ENCODE measurements at regions not wholly inside any gene's neighbourhood (a gene's known extent, or its start where the extent isn't known, plus 50 kb on each side); places are given as distances from the start of the nearest gene placed in this dataset.

- no peak for TF ChIP-seq CTCF (IDR thresholded peaks at IDR 0.05; ENCODE audit: low read depth, low read length)
- no peak for DNase-seq (ENCODE audit: low read depth, low spot score)
- no peak overlapping the region for H3K4me3 ChIP-seq (ENCODE audit: low read depth, low read length)
- in situ Hi-C loops (cut with HindIII; ENCODE audit: low sequenced_read_pairs): no loop called here
Measured at GRCh38 chr6:129967427-129967826, 51.0 kb upstream of the L3MBTL3 start.

GRCh38 chr6:129966125-129966524, 52.3 kb upstream of the L3MBTL3 start:
- no peak for DNase-seq (ENCODE audit: low read depth, low spot score)
- TF ChIP-seq CTCF (IDR thresholded peaks at IDR 0.05; ENCODE audit: low read depth, low read length): no peak
- in situ Hi-C loops (cut with HindIII; ENCODE audit: low sequenced_read_pairs): no loop called here
- no peak overlapping the region for H3K4me3 ChIP-seq (ENCODE audit: low read depth, low read length)

GRCh38 chr6:129965096-129965495, 53.3 kb upstream of the L3MBTL3 start:
- no peak overlapping the region for H3K4me3 ChIP-seq (ENCODE audit: low read depth, low read length)
- no peak for TF ChIP-seq CTCF (IDR thresholded peaks at IDR 0.05; ENCODE audit: low read depth, low read length)
- in situ Hi-C loops (cut with HindIII; ENCODE audit: low sequenced_read_pairs): no loop called here
- no peak for DNase-seq (ENCODE audit: low read depth, low spot score)

GRCh38 chr6:129959358-129959930, 58.9 kb upstream of the L3MBTL3 start:
- no peak for TF ChIP-seq CTCF (IDR thresholded peaks at IDR 0.05; ENCODE audit: low read depth, low read length)
- in situ Hi-C loops (cut with HindIII; ENCODE audit: low sequenced_read_pairs): no loop called here
- no peak for DNase-seq (ENCODE audit: low read depth, low spot score)
- H3K4me3 ChIP-seq (ENCODE audit: low read depth, low read length): no peak overlapping the region

GRCh38 chr6:129957941-129958898, 60.2 kb upstream of the L3MBTL3 start:
- H3K4me3 ChIP-seq (ENCODE audit: low read depth, low read length): no peak overlapping the region
- in situ Hi-C loops (cut with HindIII; ENCODE audit: low sequenced_read_pairs): no loop called here
- TF ChIP-seq CTCF (IDR thresholded peaks at IDR 0.05; ENCODE audit: low read depth, low read length): no peak
- DNase-seq (ENCODE audit: low read depth, low spot score): no peak

GRCh38 chr6:129955584-129955983, 62.8 kb upstream of the L3MBTL3 start:
- in situ Hi-C loops (cut with HindIII; ENCODE audit: low sequenced_read_pairs): no loop called here
- no peak for TF ChIP-seq CTCF (IDR thresholded peaks at IDR 0.05; ENCODE audit: low read depth, low read length)

More at GRCh38 chr6:129955584-129955983, 62.8 kb upstream of the L3MBTL3 start:
- no peak overlapping the region for H3K4me3 ChIP-seq (ENCODE audit: low read depth, low read length)
- DNase-seq (ENCODE audit: low read depth, low spot score): no peak

Measured in astrocyte of the spinal cord (primary cell).